ENCODE measurements at regions not wholly inside any gene's neighbourhood (a gene's known extent, or its start where the extent isn't known, plus 50 kb on each side); places are given as distances from the start of the nearest gene placed in this dataset.
"Not testable (repeated sequence)": the region's sequence is repeated elsewhere in the genome, so short reads cannot be mapped to it uniquely, and the experiment has no call there.

DNA sequence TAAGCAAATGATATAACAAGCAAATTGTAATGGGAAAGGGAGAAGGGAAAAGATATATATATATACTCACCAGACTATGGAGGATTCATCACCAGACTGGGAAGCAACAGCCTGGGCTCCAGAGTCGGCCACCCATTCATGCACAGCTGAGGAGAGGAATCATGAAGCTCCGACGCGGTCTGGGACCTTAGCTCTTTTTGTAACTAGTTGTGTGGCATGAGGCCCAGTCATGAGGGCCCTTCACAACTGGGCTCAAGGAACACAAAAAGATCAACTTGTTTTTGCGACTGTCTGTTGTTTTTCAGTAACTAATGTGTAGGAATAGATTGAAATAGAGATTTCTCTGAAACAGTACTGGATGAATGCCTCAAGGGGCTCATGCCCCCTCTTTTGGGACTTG is 911.2 kb downstream of the TYW1 start:
- no peak for DNase-seq (ENCODE audit: low spot score in 2 of 2)
- TF ChIP-seq, protein P1, sequence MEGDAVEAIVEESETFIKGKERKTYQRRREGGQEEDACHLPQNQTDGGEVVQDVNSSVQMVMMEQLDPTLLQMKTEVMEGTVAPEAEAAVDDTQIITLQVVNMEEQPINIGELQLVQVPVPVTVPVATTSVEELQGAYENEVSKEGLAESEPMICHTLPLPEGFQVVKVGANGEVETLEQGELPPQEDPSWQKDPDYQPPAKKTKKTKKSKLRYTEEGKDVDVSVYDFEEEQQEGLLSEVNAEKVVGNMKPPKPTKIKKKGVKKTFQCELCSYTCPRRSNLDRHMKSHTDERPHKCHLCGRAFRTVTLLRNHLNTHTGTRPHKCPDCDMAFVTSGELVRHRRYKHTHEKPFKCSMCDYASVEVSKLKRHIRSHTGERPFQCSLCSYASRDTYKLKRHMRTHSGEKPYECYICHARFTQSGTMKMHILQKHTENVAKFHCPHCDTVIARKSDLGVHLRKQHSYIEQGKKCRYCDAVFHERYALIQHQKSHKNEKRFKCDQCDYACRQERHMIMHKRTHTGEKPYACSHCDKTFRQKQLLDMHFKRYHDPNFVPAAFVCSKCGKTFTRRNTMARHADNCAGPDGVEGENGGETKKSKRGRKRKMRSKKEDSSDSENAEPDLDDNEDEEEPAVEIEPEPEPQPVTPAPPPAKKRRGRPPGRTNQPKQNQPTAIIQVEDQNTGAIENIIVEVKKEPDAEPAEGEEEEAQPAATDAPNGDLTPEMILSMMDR (IDR thresholded peaks at IDR 0.05) = no peak
- H3K4me3 ChIP-seq = no peak overlapping the region
- no peaks in the 10 kb centered on the region for H3K9me3 ChIP-seq
- intact Hi-C loops (cut with DNase I) = no loop called here
- no peak overlapping the region for H3K27ac ChIP-seq
- H3K36me3 ChIP-seq = no peaks in the 10 kb centered on the region
- no peaks in the 10 kb centered on the region for H3K4me1 ChIP-seq
- H3K27me3 ChIP-seq = no peaks in the 10 kb centered on the region

GRCh38 chr7:67912437-67912836 is 915.8 kb downstream of the TYW1 start:
- intact Hi-C loops (cut with DNase I) = no loop called here
- Histone ChIP-seq H3K27me3 (no peaks in the 10 kb centered on the region), H3K36me3 (no peaks in the 10 kb centered on the region), H3K4me1 (no peaks in the 10 kb centered on the region), H3K4me3 (no peak overlapping the region), H3K9me3 (no peaks in the 10 kb centered on the region), H3K27ac (no peak overlapping the region)
- no peak for DNase-seq (ENCODE audit: low spot score in 2 of 2)
- TF ChIP-seq, protein P1 (IDR thresholded peaks at IDR 0.05) = no peak

DNA sequence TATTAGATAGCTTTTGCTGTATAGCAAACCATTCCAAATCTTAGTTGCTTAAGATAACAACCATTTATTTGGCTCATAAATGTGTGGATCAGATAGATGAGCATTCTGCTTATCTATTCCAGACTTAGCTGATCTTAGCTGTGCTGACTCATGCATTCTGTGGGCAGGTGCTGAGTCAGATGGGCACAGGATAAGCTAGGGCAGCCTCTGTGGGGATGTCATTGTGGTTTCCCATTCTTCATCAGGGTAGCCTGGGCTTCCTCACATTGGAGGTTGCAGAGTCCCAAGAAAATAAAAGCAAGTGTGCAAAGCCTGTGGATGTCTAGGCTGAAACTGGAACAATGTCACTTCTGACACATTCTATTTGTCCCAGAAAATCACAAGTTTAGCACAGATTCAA is 917.0 kb downstream of the TYW1 start:
- no peak overlapping the region for H3K27ac ChIP-seq
- H3K4me3 ChIP-seq = no peak overlapping the region
- no peaks in the 10 kb centered on the region for H3K4me1 ChIP-seq
- no peaks in the 10 kb centered on the region for H3K27me3 ChIP-seq
- no peaks in the 10 kb centered on the region for H3K36me3 ChIP-seq
- no peak for DNase-seq (ENCODE audit: low spot score in 2 of 2)
- no peaks in the 10 kb centered on the region for H3K9me3 ChIP-seq
- TF ChIP-seq, protein P1 (IDR thresholded peaks at IDR 0.05) = no peak
- intact Hi-C loops (cut with DNase I) = no loop called here

GRCh38 chr7:67916111-67916510 is 919.5 kb downstream of the TYW1 start:
- DNase-seq (ENCODE audit: low spot score in 2 of 2); H3K4me1 ChIP-seq; H3K9me3 ChIP-seq; H3K27ac ChIP-seq; intact Hi-C loops (cut with DNase I); H3K36me3 ChIP-seq; H3K27me3 ChIP-seq; H3K4me3 ChIP-seq: not testable (repeated sequence)

- intact Hi-C loops (cut with DNase I) = no loop called here
- TF ChIP-seq, protein P1 (IDR thresholded peaks at IDR 0.05) = no peak
- H3K4me3 ChIP-seq = no peak overlapping the region
- H3K27me3 ChIP-seq = no peaks in the 10 kb centered on the region
- no peaks in the 10 kb centered on the region for H3K36me3 ChIP-seq
- H3K4me1 ChIP-seq = no peaks in the 10 kb centered on the region
- H3K27ac ChIP-seq = no peak overlapping the region
- H3K9me3 ChIP-seq = no peaks in the 10 kb centered on the region
- DNase-seq (ENCODE audit: low spot score in 2 of 2) = no peak
These were observed 920.2 kb downstream of the TYW1 start for GRCh38 chr7:67916571-67917436.

DNA sequence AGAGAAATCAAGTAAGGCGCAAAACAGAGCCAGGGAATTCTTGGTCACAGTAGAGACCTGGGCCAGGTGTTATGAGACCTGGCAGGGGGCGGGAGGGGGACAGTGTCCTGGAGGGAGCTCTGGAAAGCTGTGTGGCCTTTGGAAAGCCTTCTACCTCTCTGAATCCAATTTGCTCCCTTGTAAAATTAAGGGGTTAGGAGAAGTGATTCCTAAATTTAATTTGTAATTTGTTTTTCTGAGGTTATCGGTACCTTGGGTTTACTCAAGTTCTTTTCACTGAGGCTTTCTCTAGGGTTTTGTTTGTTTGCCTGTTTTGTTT is 920.8 kb downstream of the TYW1 start:
- Histone ChIP-seq H3K27me3 (no peaks in the 10 kb centered on the region), H3K9me3 (no peaks in the 10 kb centered on the region), H3K4me1 (no peaks in the 10 kb centered on the region), H3K36me3 (no peaks in the 10 kb centered on the region), H3K27ac (no peak overlapping the region), H3K4me3 (no peak overlapping the region)
- intact Hi-C loops (cut with DNase I) = no loop called here
- TF ChIP-seq, protein P1 (IDR thresholded peaks at IDR 0.05) = no peak
- no peak for DNase-seq (ENCODE audit: low spot score in 2 of 2)
